Fibroblast of lung (primary cell): ENCODE measurements at regions not wholly inside any gene's neighbourhood (a gene's known extent, or its start where the extent isn't known, plus 50 kb on each side); places are given as distances from the start of the nearest gene placed in this dataset.

Experiments
- DNase-seq, 2 donors: peaks; one replicate each; pipeline versions ENCODE4 v3.0.0 to v3.0.0-alpha.2; 2010; ENCODE audit warnings: low read depth in 2 of 2
- H2AFZ ChIP-seq: 2 replicates; pipeline ENCODE4 v1.5.1; 2012; ENCODE audit warnings: low read length, control low read depth, inconsistent platforms
- H3K27ac ChIP-seq: 2 replicates; pipeline ENCODE4 v1.5.1; 2011; ENCODE audit warnings: low read length, control low read depth; ENCODE audit not compliant: insufficient read depth
- H3K27me3 ChIP-seq: 2 replicates; pipeline ENCODE4 v1.5.1; 2011; ENCODE audit warnings: mild to moderate bottlenecking, low read length; ENCODE audit not compliant: control insufficient read depth, insufficient read depth
- H3K36me3 ChIP-seq: 2 replicates; pipeline ENCODE4 v1.5.1; 2011; ENCODE audit warnings: low read length; ENCODE audit not compliant: control insufficient read depth, insufficient read depth
- H3K4me1 ChIP-seq: 2 replicates; pipeline ENCODE4 v1.5.1; 2011; ENCODE audit warnings: low read length; ENCODE audit not compliant: control insufficient read depth, insufficient read depth; ENCODE audit errors: extremely low read depth
- H3K4me2 ChIP-seq: 2 replicates; pipeline ENCODE4 v1.5.1; 2011; ENCODE audit warnings: low read length, control low read depth; ENCODE audit not compliant: insufficient read depth; ENCODE audit errors: extremely low read depth
- H3K4me3 ChIP-seq, 4 experiments: fragments of 200-600 bp in 1 of 4; sonication (generic) in 1 of 4; replicated peaks in 1 of 4; 2 replicates each; pipeline ENCODE4 v1.5.1; 2011 to 2016; ENCODE audit warnings: low read length in 4 of 4, low read depth in 3 of 4, mild to moderate bottlenecking in 3 of 4, control low read depth in 2 of 4, inconsistent platforms in 1 of 4, mixed read lengths in 1 of 4; ENCODE audit not compliant: insufficient read depth in 1 of 4; ENCODE audit errors: control extremely low read depth in 1 of 4
- H3K79me2 ChIP-seq: 2 replicates; pipeline ENCODE4 v1.5.1; 2012; ENCODE audit warnings: mild to moderate bottlenecking, low read length, inconsistent platforms; ENCODE audit not compliant: control insufficient read depth, insufficient read depth
- H3K9ac ChIP-seq: 2 replicates; pipeline ENCODE4 v1.5.1; 2011; ENCODE audit warnings: mild to moderate bottlenecking, low read length, control low read depth; ENCODE audit not compliant: insufficient read depth
- H3K9me3 ChIP-seq: 2 replicates; pipeline ENCODE4 v1.5.1; 2012; ENCODE audit warnings: low read depth, low read length; ENCODE audit not compliant: control insufficient read depth, insufficient read depth
- H4K20me1 ChIP-seq: 2 replicates; pipeline ENCODE4 v1.5.1; 2011; ENCODE audit warnings: low read length; ENCODE audit not compliant: control insufficient read depth, insufficient read depth; ENCODE audit errors: extremely low read depth
- EZH2 ChIP-seq: IDR thresholded peaks from 2 replicates; pipeline ENCODE4 v1.5.1; 2012; ENCODE audit warnings: low read length, control low read depth, mild to moderate bottlenecking; ENCODE audit errors: missing control alignments
- TF ChIP-seq, protein P1 (sequence below), 2 donors: IDR thresholded peaks in 1 of 2; conservative IDR thresholded peaks in 1 of 2; 1 replicate in 1 of 2; 2 replicates in 1 of 2; pipeline ENCODE4 v1.5.1; 2011 to 2012; ENCODE audit warnings: low read length in 2 of 2, control low read depth in 1 of 2, inconsistent platforms in 1 of 2, low read depth in 1 of 2, mild to moderate bottlenecking in 1 of 2

DNA sequence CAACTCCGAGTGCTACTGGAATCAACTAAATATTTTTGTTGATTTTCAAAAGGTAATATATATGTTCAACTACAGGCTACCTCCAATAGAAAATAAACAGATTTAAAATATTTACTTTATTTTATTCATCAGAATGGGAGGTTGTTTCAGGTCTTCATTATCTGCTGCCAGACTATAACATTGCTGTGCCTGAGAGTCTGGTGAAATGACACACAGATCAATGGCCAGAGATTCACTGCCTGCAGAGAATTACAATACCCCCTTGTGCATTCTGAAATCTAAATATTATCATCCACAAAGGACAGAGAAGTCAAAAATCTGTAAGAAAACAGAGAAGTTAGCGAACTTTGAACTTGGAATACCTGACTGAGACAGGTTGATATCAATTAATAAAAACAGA is 667.8 kb upstream of the GJE1 start:
- no peak for DNase-seq
- Histone ChIP-seq H3K9me3 (no peaks in the 10 kb centered on the region), H3K9ac (no peak overlapping the region), H3K27ac (no peak overlapping the region), H3K4me1 (peaks cover 4% of the 10 kb centered on the region), H3K79me2 (no peaks in the 10 kb centered on the region), H3K4me3 (no peak overlapping the region), H3K27me3 (no peaks in the 10 kb centered on the region), H2AFZ (no peak overlapping the region), H3K36me3 (no peaks in the 10 kb centered on the region), H4K20me1 (no peaks in the 10 kb centered on the region), H3K4me2 (no peak overlapping the region)
- TF ChIP-seq, protein P1, sequence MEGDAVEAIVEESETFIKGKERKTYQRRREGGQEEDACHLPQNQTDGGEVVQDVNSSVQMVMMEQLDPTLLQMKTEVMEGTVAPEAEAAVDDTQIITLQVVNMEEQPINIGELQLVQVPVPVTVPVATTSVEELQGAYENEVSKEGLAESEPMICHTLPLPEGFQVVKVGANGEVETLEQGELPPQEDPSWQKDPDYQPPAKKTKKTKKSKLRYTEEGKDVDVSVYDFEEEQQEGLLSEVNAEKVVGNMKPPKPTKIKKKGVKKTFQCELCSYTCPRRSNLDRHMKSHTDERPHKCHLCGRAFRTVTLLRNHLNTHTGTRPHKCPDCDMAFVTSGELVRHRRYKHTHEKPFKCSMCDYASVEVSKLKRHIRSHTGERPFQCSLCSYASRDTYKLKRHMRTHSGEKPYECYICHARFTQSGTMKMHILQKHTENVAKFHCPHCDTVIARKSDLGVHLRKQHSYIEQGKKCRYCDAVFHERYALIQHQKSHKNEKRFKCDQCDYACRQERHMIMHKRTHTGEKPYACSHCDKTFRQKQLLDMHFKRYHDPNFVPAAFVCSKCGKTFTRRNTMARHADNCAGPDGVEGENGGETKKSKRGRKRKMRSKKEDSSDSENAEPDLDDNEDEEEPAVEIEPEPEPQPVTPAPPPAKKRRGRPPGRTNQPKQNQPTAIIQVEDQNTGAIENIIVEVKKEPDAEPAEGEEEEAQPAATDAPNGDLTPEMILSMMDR (conservative IDR thresholded peaks at IDR 0.05 in 1 of 2, IDR thresholded peaks at IDR 0.05 in 1 of 2; ENCODE audit: low read depth in 1 of 2, low read length in 2 of 2), result no peak
- no peak for TF ChIP-seq EZH2

DNA sequence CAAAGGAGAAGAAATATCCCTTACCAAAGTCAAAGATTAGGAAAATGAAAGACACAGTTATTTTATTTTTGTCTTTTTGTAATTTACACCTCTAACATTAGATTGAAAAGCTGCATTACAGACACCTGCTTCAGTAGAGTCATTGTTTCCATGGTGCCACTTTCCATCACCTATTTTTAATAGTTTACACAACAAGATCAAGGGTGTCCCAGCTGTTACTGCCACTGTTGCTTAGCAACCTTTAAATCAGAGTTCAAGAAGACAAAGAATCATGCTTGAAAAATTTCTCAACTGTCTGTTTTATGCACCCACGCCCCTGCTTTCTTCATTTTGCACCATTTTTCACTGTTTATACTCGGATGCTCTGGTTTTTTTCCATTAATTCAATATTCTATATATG is 668.2 kb upstream of the GJE1 start:
- Histone ChIP-seq H3K9ac (no peak overlapping the region), H3K27ac (no peak overlapping the region), H4K20me1 (no peaks in the 10 kb centered on the region), H3K36me3 (no peaks in the 10 kb centered on the region), H3K4me3 (no peak overlapping the region), H3K4me1 (peaks cover 4% of the 10 kb centered on the region), H3K27me3 (no peaks in the 10 kb centered on the region), H3K79me2 (no peaks in the 10 kb centered on the region), H2AFZ (peak overlapping the region; percentile 23), H3K9me3 (no peaks in the 10 kb centered on the region), H3K4me2 (no peak overlapping the region)
- peak; percentile 53 to 78 for DNase-seq
- TF ChIP-seq EZH2, result no peak
- TF ChIP-seq, protein P1 (conservative IDR thresholded peaks at IDR 0.05 in 1 of 2, IDR thresholded peaks at IDR 0.05 in 1 of 2; ENCODE audit: low read depth in 1 of 2, low read length in 2 of 2), result no peak

DNA sequence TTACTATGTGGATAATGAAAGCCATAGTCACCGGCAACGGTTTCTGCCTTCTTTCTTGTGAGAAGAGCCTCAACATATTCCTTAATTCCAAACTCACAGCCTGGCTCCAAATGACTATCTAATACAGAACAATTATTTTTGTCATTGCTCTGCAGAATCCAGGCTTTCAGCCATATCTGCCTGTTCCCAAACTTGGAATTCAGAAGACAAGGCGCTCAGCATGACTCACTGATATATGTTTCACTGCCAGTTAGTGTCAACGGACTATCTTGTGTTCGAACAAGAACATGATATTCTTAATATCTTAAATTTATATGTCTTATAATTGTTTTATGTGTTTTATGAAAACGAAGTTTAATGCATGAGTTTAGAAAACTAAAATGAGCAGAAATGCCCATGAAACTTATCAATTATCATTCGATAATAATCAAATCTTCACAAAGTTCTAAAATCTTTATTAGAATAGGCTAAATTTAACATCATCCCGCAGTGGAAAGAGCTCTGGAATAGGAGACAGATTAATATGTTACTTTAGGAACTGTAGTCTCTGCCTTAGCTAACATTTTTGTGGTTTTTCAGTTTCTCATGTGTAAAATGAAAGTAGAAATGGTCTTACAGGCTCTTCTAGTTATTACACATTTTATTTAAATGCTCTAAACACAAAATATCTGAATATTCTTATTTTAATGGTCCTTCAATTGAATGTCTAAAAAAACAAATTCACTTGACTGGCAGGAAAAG is 669.3 kb upstream of the GJE1 start:
- DNase-seq, result peak; percentile 58 to 70
- Histone ChIP-seq H3K4me3 (peak overlapping the region in 1 of 4 experiments; percentile 18), H3K9me3 (no peaks in the 10 kb centered on the region), H2AFZ (peak overlapping the region; percentile 22), H4K20me1 (no peaks in the 10 kb centered on the region), H3K27ac (peak overlapping the region; percentile 15), H3K4me2 (peak overlapping the region; percentile 44), H3K4me1 (peaks cover 4% of the 10 kb centered on the region), H3K27me3 (no peaks in the 10 kb centered on the region), H3K79me2 (no peaks in the 10 kb centered on the region), H3K36me3 (no peaks in the 10 kb centered on the region), H3K9ac (no peak overlapping the region)
- TF ChIP-seq, protein P1 (conservative IDR thresholded peaks at IDR 0.05 in 1 of 2, IDR thresholded peaks at IDR 0.05 in 1 of 2; ENCODE audit: low read depth in 1 of 2, low read length in 2 of 2), result no peak
- no peak for TF ChIP-seq EZH2
